ENCODE measurements at regions not wholly inside any gene's neighbourhood (a gene's known extent, or its start where the extent isn't known, plus 50 kb on each side); places are given as distances from the start of the nearest gene placed in this dataset.
A peak's percentile ranks its signal among the peaks of the same experiment; 100 is the strongest.
"Not testable (repeated sequence)": the region's sequence is repeated elsewhere in the genome, so short reads cannot be mapped to it uniquely, and the experiment has no call there.

DNA sequence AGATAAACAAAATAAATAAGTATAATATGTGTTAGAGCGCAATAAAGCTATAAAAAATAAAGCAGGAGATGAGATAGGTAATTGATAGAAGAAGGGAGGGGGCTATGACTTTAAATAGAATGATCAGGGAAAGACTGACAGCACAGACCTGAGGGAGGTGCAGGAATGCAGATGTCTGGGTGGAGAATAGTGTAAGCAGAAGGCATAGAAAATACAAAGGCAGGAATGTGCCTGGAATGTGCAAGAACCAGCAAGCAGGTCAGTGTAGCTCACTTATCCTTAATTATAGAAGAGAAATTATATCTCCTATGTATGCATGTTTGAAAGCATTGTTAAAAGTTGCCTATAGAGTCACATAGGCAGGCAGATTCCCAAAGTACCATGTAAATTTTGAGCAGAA, 239.4 kb upstream of the SOX14 start:
- FAIRE-seq (no peak), DNase-seq (ENCODE audit: extremely low spot score, insufficient read length, low read depth) (no peak)

DNA sequence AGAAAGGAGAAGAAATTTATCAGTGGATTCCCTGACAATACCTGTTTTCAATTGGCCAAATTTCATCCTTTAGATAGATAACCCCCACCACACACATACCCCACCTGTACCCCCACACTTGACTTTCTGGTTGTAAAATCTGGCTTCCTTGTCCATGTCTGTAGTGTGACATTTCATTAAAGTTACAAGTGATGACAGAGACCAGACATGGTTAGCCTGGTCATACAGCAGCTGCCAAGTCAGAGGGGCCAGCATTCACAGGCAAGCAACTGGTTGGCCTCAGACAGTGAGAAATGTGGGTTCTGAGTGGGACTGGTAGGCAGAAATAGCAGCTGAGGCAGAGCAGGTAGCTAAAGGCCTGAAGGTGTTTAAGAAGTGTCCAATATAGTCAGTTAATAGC, 238.6 kb upstream of the SOX14 start:
- no peak for DNase-seq (ENCODE audit: extremely low spot score, insufficient read length, low read depth)
- FAIRE-seq: no peak

GRCh38 chr3:137542049-137542448, 222.1 kb upstream of the SOX14 start:
- FAIRE-seq (no peak), DNase-seq (ENCODE audit: extremely low spot score, insufficient read length, low read depth) (no peak)

GRCh38 chr3:137554242-137554641, 209.9 kb upstream of the SOX14 start:
- no peak for FAIRE-seq
- DNase-seq (ENCODE audit: extremely low spot score, insufficient read length, low read depth): no peak

- no peak for DNase-seq (ENCODE audit: extremely low spot score, insufficient read length, low read depth)
- no peak for FAIRE-seq
Observed at GRCh38 chr3:137568880-137569279, 195.2 kb upstream of the SOX14 start.

- FAIRE-seq: no peak
- no peak for DNase-seq (ENCODE audit: extremely low spot score, insufficient read length, low read depth)
Observed at GRCh38 chr3:137572931-137573330, 191.2 kb upstream of the SOX14 start.

GRCh38 chr3:137582484-137582883, 181.6 kb upstream of the SOX14 start:
- FAIRE-seq: no peak
- no peak for DNase-seq (ENCODE audit: extremely low spot score, insufficient read length, low read depth)

DNA sequence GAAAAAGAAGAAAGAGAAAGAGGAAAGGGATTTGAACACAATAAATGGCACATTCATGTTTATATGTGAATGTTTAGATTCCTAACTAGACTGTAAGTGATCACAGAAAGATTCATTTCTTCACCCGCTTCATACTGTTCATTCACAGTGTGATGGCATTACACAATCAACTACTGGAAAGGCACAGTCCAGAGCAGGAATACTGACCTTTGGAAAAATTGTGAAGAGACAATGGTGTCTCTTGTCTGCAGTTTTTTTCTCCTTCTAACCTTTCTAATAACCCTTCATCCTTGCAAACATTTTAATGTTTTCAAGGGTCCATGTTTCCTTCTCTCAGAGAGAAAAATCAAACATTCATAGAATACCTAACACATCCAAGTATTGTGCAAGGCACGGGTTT, 180.9 kb upstream of the SOX14 start:
- FAIRE-seq: no peak
- no peak for DNase-seq (ENCODE audit: extremely low spot score, insufficient read length, low read depth)

GRCh38 chr3:137588871-137589270, 175.2 kb upstream of the SOX14 start:
- no peak for DNase-seq (ENCODE audit: extremely low spot score, insufficient read length, low read depth)
- no peak for FAIRE-seq

DNA sequence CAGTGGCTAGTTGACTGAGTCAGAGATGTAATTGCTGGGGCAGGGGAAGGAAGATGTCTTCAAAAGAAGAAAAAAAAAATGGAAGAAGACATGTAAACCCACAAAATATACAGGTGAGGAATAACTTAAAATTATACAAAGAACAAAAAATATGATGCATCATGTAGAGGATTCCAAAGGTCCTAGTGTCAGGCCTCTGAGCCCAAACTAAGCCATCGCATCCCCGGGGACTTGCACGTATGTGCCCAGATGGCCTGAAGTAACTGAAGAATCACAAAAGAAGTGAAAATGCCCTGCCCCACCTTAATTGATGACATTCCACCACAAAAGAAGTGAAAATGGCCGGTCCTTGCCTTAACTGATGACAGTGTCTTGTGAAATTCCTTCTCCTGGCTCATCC, 168.7 kb upstream of the SOX14 start:
- not testable (repeated sequence) for FAIRE-seq; DNase-seq (ENCODE audit: extremely low spot score, insufficient read length, low read depth)

DNA sequence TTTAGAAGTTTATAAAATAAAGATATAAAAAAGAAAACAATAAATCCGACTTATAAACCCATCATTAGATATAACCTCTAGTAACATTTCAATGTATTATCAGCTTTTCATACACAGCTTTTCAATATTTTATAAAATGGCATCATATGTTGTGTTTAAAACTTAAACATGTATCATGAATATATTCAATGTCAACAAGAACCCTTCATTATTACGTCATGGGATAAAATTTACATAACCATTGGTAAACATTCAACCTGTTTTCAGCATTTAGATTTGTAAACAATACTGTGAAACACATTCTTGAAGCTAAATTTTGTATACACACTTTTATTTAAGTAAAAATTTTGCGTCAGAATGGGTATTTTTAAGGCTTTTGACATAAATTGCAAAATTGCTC, 153.4 kb upstream of the SOX14 start:
- DNase-seq (ENCODE audit: extremely low spot score, insufficient read length, low read depth): no peak
- FAIRE-seq: no peak

- DNase-seq (ENCODE audit: extremely low spot score, insufficient read length, low read depth) (no peak), FAIRE-seq (no peak)
Observed at GRCh38 chr3:137612291-137612690, 151.8 kb upstream of the SOX14 start.

- no peak for FAIRE-seq
Observed at GRCh38 chr3:137615659-137616418, 148.3 kb upstream of the SOX14 start.

GRCh38 chr3:137641879-137642704, 122.0 kb upstream of the SOX14 start:
- DNase-seq (ENCODE audit: extremely low spot score, insufficient read length, low read depth): no peak
- FAIRE-seq: no peak

More at GRCh38 chr3:137615659-137616418, 148.3 kb upstream of the SOX14 start:
- DNase-seq (ENCODE audit: extremely low spot score, insufficient read length, low read depth): no peak

- FAIRE-seq: no peak
- DNase-seq (ENCODE audit: extremely low spot score, insufficient read length, low read depth): no peak
Observed at GRCh38 chr3:137642831-137643230, 121.3 kb upstream of the SOX14 start.

DNA sequence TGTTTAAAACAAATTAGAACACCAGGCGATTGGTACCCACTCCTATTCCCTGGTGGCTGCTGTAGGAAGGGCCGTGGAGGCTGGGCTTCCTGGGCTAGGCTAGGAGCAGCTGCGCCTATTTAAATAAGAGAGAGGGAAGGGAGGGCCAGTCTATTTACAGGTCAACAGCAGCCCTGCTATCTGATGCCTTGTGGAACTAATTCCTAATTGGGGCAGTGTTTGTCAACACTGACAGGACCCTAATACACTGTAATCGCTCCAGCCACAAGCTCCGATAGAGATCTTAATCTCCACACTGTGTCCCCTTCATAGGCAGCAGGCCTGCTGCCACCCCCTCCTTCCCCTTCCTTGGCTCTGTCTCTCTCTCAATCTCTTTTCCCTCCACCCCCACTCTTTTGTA, 116.9 kb upstream of the SOX14 start:
- FAIRE-seq (no peak), DNase-seq (ENCODE audit: extremely low spot score, insufficient read length, low read depth) (no peak)

GRCh38 chr3:137669519-137670060, 94.5 kb upstream of the SOX14 start:
- no peak for DNase-seq (ENCODE audit: extremely low spot score, insufficient read length, low read depth)
- FAIRE-seq: no peak

DNA sequence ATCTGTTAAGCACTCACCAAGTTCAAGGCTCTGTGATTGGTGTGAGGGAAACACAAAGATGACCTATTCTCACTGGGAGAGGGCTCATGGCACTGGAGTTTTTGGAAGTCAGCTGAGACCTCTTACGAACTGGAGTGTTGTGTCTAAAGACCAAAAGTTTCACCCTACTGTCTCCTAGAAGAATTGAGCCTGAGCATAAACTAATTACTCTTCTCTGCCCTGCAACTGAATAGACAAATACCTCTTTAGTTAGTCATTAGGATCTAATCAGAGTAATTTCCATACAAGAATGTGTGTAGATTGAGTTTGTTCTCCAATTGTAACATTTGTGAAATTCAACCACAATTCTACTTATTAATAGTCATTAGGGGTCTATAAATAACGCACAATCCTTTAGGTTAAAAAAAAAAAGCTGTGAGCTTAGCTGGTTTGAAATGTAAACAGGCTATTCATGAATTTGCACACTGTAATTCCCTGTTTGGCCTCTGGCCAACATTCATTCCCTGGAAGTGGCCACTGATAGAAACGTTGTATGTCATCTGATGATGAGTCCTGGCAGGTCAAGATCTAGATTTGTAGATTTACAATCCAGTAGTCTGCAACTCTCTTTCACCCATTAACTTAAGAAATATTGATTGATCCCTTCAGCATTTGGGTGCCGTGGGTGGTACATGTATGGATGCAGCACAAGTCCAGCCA, 76.8 kb upstream of the SOX14 start:
- DNase-seq (ENCODE audit: extremely low spot score, insufficient read length, low read depth) (no peak), FAIRE-seq (no peak)

DNA sequence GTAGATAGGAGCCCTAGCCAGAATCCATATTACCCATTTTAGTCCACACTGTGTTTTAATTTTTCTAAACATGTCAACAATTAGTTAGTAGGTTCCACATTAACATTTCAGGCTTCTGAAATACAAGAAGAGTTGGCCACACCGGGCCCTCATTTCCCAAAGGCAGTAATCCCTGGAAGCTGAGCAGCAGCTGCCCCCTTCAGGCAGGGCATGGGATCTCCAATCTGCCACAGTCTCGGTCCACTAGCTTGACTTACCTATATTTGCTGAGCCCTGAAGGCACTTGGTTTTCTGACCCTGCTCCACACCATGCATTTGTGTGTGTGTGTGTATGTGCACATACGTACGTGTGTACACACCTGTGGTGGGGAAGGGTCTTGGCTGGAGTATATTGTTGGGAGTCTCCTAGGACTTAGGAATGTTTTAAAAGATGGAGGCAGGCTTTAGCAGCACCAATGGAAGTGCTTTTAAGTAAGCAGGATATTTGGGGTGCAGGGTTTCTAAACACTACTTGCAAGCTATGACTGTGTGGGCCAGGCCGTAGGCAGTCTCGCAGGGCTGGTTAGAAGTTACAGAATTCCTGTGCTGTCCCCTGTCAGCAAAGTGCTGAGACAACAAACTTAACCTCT, 71.2 kb upstream of the SOX14 start:
- DNase-seq (ENCODE audit: extremely low spot score, insufficient read length, low read depth) (no peak), FAIRE-seq (peak; percentile 62)

- DNase-seq (ENCODE audit: extremely low spot score, insufficient read length, low read depth) (no peak), FAIRE-seq (no peak)
Observed at GRCh38 chr3:137693791-137694190, 70.3 kb upstream of the SOX14 start.

Measured in GM18507 (cell line).